RKO (cell line): ENCODE measurements at regions not wholly inside any gene's neighbourhood (a gene's known extent, or its start where the extent isn't known, plus 50 kb on each side); places are given as distances from the start of the nearest gene placed in this dataset.
"Not testable (repeated sequence)": the region's sequence is repeated elsewhere in the genome, so short reads cannot be mapped to it uniquely, and the experiment has no call there.

ENCODE experiments used
- DNase-seq: peaks from one replicate; pipeline ENCODE4 v3.0.0-alpha.2; 2016; ENCODE audit warnings: low spot score

DNA sequence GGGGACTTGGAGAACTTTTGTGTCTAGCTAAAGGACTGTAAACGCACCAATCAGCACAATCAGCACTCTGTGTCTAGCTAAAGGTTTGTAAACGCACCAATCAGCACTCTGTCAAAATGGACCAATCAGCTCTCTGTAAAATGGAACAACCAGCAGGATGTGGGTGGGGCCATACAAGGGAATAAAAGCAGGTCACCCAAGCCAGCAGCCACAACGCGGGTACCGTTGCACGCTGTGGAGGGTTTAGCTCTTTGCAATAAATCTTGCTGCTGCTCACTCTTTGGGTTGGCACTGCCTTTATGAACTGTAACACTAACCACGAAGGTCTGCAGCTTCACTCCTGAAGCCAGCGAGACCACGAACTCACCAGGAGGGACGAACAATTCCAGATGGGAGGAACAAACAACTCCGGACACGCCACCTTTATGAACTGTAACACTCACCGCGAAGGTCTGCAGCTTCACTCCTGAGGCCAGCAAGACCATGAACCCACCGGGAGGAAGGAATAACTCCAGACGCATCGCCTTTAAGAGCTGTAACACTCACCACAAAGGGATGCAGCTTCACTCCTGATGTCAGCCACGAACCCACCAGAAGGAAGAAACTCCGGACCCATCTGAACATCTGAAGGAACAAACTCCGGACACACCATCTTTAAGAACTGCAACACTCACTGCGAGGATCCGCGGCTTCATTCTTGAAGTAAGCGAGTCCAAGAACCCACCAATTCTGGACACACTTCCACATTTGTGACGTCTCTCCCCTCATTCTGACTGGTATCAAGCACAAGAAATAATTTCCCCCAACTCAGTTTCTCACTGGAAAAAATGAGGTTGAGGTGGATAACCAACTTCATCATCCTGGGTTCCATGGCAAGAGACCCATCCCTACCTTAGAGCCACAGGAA, 227.3 kb upstream of the AMIGO2 start:
- not testable (repeated sequence) for DNase-seq

- no peak for DNase-seq
Observed at GRCh38 chr12:47306130-47306529, 226.4 kb upstream of the AMIGO2 start.

GRCh38 chr12:47305464-47305863, 225.7 kb upstream of the AMIGO2 start:
- no peak for DNase-seq

DNA sequence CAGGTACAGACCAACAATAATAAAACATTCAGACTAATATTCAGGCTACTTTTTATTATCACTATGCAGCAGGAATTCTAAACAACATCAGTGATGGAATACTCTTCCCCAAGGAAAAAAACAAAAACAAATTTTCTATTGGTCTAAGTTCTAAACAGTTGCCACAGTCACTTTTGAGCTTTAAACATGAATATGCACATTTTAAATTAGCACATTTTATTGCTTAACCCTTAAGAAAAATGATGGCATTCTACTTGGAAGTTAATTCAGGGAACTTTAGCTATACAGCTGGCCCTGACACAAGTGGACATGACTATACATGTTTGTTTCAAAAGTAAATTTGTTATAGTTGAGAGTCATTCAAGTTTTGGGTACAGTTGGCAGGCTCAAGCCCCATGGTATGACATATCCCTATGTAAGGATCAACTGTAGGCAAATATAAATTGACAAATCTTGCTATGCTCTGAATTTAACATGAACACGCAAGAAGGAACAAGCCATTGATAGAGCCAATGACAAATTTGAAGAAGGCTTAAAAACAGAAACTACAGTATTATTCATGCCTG, 224.3 kb upstream of the AMIGO2 start:
- DNase-seq, result no peak

- DNase-seq, result no peak
Observed at GRCh38 chr12:47303207-47303606, 223.4 kb upstream of the AMIGO2 start.

DNA sequence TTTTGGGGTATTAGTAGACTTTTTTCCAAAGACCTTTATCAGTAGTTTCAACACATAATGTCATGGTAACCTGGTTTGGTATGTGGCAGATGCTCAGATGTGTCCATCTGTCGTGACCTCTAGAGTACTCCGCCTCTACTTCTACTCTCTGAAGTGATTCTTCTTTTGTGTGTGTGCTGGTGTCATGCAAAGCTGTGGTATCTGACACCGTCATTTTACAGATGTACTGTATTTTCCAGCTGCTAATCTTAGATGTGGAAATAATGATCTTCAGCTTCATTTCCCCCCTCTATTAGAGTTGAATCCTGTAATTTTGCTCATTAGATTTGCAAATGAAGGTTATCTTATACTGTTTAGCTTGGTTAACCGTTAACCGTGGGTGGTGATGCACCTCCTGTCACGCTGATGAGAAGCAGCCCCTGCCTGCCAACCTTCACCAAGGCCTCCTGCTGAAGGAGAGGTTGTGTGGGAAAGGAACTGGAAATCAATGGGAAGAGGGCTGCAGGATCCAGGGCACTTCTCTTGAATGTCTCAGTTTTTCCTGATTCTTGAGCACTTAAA, 222.4 kb upstream of the AMIGO2 start:
- DNase-seq, result no peak

DNA sequence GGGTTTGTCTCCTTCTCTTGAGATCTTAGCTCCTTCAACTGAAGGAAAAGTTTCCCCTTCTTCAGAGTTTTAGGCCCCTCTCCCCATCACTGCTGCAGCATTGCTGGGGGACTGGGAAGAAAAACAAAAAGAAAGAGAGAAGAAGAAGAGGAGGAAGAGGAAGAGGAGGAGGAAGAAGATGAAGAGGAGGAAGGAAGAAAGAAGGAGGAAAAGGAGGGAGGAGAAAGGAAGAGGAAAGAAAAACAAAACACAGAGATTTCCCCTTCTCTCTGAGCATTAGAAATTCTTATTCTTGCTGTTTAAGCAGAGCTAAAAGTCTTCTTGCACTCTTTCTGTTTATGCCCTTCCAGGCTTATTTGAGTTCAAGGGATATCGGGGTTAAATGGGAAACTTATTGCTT, 219.8 kb upstream of the AMIGO2 start:
- DNase-seq, result no peak

DNA sequence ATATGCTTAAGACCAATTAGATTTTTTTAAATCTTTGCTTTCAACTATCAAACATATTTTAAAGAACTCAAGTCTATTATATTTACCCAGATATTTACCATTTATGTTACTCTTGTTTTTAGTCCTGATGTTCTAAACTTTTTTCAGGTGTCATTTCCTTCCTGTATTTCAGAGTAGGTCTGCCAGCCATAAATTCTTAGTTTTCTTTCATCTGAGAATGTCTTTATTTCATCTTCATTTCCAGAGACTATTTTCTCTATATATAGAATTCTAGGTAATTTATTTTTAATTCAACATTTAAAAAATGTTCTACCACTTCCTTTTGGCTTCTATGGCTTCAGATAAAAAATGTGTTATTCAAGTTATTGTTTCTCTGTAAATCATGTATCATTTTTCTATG, 218.2 kb upstream of the AMIGO2 start:
- no peak for DNase-seq

DNA sequence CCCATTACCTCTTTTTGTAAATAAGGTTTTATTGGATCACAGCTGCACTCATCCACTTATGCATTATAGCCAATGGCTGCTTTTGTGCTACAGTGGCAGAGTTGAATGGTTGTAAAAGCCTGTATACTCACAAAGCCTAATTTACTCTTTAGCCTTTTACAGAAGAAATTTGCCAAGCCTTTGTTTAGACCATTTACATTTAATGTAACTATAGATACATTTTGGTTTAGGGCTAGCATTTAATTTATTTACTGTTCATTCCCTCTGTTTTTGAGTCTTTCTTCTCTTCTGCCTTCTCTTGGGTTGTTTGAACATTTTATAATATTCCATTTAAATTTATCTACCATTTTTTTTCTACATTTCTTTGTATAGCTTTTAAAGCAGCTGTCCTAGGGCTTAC, 217.1 kb upstream of the AMIGO2 start:
- DNase-seq, result no peak

DNA sequence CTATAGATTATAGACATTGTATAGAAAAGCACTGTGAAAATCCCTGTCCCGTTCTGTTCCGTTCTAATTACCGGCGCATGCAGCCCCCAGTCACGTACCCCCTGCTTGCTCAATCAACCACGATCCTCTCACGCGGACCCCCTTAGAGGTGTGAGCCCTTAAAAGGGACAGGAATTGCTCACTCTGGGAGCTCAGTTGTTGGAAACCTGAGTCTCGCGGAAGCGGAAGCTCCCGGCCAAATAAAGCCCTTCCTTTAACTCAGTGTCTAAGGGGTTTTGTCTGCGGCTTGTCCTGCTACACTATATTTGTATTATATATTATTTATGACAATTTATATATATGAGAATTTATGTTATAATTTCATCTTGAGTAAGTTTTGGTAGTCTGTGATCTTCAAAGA, 213.6 kb upstream of the AMIGO2 start:
- DNase-seq, result no peak

DNA sequence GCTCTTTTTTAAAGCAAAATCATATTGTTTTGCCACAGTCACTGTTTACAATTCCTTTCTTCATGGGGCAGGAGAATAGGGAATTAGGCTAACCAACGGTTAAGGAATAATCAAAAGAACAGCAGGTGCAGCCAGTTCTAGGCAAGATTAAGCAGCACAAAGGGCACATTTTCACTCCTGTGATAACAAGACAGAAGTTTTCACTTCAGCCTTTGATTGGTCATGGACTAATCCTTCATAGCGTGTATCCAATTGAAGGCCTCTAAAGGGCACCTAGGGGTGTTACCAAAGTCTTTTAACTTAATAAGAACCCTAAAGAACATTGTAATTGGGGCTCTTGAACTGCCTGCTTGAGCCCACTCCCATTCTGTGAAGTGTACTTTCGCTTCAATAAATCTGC, 206.9 kb upstream of the AMIGO2 start:
- no peak for DNase-seq
